GM19025 (cell line): ENCODE measurements at regions not wholly inside any gene's neighbourhood (a gene's known extent, or its start where the extent isn't known, plus 50 kb on each side); places are given as distances from the start of the nearest gene placed in this dataset.
"Not testable (repeated sequence)": the region's sequence is repeated elsewhere in the genome, so short reads cannot be mapped to it uniquely, and the experiment has no call there.

Experiments used
- ATAC-seq: cut with Tn5 transposase; IDR thresholded peaks from one replicate; pipeline ENCODE4 v1.9.1; 2021; ENCODE audit warnings: mild to moderate bottlenecking, low read depth, moderate library complexity; ENCODE audit not compliant: unreplicated experiment

DNA sequence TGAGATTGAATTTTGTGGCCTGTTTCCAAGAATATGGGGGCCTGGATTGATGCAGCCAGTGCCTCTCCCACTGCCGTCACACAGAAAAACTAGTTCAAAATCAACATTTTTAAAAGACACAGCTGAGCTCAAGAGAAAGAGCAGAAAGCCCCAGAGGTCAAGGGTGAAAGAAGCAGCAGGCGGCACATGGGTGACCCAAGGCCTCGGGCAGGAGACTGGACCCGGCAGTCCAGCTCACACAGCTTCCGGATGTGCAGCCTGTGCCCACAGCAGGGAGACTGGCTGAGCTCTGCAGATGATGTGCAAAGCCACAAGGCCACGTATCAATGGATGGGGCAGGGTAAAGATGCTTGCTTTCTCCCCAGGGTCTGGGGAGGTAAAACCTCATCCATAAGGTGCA is 50.4 kb upstream of the RNF32 start:
- ATAC-seq = no peak

DNA sequence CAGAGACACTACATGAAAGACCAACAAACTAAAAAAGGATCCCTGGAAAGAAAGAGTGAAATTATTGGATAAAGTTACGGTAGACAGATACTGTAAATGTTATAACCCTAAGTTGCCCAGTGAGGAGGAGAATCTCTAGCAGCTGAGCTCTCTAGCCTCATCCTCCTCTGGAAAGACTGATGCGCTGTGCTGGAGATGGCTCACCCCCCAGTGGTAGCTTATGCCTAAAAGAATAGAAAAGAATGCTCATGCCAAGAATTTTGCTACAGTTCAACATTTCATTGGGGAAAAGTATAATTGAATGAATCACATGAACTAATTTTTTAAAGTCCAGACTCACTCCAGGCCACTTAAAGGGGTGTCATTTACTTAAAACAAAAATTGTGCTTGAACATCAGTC is 50.8 kb upstream of the RNF32 start:
- no peak for ATAC-seq

DNA sequence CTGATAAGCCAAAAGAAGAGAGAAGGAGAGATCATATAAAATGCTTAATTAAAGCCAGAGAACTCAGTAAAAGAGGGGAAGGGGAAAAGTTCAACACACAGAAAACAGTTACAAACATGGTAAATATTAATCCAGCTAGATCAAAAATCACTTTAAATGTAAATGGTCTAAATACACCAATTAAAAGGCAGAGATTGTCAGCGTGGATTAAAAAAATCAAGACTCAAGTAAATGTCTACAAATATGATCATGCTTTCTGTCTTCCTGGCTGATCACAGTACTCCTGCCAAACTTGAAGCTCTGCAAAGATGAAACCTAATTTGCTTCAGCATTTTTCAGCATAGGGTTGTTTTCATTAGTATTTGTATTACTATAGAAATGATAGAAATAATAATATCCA is 54.6 kb upstream of the RNF32 start:
- no peak for ATAC-seq

DNA sequence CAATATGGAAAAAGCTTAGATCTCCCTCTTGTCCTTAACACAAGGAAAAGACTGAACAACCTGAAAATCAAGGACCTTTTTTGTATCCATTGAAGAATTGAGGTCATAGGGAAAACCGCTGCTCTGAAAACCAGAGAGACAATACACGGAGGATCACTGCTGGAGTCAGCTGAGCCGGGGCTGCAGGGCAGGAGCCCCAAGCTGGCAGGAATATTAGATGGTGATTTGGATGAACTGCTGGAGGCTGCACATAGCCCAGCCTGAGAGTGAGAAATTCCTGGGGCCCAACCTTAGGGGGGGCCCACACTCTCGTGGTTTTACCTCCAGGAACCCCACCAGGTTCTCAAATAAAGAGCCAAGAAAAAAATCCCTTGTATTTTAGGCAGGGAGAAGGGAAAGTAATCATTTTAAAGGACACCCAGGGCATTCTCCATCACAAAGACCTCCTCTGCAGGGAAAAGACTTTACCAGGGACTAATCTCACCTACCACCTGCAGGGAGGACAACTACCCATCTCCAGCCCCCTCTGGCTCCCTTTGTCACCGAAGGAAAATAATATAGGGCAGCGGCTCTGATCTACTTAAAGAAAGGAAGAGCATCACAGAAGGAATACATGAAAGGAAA is 55.4 kb upstream of the RNF32 start:
- no peak for ATAC-seq

DNA sequence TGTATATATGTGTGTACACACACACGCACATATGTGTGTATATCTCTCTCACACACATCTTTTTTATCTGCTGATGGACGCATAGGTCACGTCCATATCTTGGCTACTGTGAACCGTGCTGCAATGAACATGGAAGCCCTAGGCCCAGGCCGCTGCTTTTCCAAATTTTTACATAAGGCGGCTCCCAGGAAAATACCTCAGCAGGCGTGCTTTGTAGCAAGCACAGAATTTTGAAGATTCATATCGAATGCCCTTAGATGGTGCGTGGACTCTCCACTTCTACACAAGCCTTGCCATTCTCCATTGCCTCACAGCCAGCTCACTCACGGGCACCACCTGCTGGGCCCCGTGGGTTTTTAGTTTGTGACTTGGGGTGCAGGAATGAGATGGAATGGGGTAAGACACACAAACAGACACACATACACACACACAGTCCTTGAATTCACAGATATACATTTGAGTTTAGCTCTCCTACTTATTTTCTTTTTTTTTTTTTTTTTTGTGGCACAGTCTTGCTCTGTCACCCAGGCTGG is 57.9 kb upstream of the RNF32 start:
- no peak for ATAC-seq

DNA sequence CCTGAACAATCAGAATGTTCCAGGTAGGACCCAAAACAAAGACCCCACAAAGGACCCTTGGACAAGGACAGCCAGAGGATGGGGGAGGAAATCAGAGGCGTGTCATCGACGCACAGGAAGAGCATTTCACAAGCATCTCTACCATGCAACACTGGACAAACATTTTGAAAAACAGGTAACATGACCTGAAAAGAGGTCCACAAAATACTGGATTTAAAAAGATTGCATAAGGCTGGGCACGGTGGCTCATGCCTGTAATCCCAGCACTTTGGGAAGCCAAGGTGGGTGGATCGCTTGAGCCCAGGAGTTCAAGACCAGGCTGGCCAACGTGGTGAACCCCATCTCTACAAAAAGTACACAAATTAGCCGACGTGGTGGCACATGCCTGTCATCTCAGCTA is 60.5 kb upstream of the RNF32 start:
- no peak for ATAC-seq

DNA sequence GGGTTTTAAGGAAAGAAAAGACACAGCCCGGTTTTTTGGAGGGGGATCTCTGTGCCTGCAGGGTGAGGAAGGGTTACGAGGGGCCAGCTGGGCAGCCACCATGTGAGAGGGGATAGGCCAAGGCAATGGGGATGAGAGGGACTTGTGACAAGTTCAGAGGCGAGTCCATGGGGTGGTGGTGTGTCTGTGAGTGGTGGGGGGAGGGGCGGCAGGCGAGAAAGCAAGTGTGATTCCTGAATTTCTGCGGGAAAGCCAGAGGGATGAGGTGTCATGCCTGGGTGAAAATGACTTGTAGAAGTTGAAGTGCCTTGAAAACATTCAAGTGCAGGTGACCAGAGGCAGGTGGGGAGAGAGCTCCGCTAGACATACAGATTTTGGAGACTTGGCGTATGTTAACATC is 61.0 kb upstream of the RNF32 start:
- ATAC-seq = no peak

DNA sequence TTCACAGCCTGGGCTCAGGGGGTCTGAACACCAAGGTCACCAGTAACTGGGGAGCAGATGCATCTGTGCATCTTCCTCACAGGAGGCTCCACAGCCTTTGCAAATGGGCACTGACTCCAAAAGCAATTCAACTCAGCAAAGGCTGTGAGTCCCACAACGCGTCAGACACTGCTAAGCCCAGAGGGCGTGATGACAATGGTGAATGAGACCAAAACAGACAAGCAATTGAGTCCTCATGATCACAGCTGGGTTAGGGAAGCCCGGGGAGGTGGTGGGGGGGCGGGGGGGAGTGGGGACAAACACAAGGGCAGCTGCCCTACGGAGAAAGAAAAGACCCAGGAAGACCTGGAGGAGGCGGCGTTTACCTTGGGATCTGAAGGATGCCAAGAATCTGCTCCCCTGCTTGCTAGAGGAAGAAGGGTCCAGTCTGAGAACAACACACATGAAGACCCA is 61.6 kb upstream of the RNF32 start:
- ATAC-seq = no peak

DNA sequence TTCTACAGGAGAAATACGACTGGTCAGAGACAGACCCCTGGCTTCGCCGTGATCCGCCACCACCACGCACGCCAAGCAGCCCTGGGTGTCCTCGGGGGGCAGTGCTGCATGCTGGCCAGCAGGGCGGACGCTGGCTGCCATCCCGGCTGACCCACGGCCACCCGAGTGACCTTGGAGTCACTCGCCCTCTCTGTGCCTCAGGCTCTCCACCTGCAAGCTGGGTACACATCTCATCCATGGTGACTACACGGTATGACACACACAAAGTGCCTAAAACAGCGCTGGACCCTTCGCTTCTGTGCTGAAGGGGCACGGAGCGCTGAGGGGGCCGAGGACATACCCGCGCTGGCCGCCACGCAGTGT is 62.0 kb upstream of the RNF32 start:
- ATAC-seq = no peak

DNA sequence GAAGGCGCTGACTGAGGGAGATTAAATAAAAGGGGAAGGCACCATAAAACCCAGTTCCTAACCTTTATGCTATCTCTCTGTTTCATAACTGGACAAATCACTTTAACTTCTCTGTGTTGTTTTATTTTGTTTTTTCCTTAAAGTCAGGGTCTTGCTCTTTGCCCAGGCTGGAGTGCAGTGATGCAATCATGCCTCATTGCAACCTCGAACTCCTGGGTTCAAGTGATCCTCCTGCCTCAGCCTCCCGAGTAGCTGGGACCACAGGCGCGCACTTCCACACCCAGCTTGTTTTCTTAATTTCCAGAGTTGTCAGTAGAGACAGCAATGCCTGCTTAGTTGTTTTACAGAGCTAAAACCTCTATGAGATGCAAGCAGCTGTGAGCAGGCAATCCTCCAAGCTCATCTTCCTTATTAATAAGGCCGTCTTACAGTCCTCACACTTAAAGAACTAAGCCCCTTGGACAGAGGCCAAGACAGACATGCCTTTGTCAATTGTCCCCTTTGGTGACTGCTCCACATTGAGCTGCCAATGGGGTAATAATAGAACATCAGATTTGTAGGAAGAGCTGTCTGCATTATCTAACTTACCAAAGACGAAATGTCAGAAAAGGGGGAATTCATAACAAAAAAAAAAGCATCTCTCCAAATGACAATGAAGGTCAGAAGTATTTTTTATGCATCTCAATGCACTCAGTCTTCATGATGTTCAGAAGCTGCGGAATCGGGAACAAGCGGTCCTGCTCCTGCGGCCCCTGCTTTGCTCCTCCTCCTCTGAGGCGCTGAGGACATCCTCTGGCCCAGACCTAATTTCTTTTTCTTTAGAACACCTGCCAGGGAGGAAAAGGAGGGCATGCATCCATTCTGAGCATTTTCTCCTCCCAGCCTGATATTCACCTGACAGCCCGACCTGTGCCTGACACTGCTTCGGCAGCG is 62.7 kb upstream of the RNF32 start:
- ATAC-seq = no peak

DNA sequence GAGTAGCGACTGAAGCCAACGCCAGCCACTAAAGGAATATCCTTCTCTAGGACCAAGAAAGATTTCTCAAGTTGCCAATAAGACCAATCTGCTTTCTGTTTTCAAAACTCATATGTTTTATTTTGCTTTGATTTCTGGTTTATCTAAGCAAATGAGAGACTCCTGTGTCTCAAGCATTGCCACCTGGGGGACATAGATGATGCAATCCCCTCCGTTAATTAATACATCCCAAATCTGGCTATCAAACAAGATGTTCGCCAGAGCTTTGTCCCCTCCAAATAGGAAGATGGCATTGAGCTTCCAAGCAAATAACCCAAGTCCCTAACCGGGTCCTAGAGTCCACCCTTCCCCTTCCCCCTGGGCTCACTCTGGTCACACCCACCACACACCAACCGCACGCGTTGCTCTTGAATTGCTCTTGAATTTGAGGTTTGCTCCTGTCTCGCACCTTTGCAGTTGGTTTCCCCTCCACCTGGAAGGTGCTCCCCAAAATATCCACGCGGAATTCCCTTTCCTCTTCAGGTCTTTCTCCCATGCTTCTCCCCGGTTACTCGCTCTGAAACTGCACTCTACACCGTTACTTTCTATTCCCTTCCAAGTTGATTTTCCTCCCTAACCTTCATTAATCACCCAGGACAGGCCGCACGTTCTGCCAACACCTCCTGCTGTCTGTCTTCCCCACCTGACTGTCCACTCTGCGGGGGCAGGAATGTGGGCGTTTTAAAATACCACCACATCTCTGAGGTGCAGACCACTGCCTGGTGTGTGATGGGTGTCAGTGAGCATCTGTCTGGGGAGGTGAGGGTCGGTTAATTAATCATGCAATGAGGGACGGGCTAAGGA is 64.1 kb upstream of the RNF32 start:
- no peak for ATAC-seq

DNA sequence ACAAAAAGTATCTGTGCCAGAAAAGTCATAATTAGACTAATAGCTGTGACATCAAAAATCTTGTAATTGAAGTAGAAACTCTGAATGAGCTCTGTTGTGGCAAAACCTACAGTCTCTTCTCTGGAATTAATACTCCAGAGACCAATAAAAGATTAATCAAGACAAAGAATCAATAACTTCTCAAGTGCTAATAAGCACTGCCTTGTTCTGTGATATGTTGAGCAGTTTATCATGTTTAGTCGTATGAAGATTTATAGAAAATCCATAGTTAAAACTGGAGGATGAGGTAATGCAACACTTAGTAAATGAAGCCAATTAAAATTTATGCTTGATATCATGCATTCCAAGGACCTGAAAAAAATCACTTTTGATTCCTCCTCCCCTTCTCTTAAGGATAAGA is 72.3 kb upstream of the RNF32 start:
- ATAC-seq = no peak

DNA sequence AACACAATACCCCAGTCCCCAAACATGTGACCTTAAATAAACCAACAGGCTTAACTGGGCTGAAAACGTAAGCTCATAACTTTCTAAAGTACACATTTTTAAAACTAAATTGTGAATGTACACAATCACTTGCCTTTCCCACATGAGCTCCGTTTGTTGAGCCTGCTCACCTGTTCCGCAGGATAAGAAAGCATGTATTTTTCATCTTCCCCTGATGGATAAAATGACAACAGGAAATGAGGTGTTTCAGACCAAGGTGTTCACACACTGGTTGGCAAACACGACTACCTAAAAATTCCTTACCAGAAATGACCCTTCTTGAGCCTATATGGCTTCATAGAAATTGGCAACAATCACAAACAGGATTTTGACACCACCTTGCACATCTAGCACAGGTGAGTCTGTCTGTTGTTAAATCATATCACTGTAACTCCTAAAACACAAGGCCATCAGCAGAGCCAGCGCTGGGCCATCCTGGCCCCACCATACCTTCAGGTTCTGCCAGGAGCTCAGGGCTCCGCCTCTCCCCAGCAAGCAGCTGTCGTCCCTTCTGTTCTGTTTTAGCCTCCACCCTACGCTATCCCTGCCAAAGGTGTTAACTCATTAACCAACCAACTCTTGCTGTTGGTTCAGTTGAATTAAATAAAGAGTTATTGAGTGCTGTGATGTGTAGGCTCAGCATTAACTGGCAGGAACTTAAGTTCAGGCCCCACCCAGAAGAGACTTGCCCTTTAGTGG is 73.6 kb upstream of the RNF32 start:
- no peak for ATAC-seq

DNA sequence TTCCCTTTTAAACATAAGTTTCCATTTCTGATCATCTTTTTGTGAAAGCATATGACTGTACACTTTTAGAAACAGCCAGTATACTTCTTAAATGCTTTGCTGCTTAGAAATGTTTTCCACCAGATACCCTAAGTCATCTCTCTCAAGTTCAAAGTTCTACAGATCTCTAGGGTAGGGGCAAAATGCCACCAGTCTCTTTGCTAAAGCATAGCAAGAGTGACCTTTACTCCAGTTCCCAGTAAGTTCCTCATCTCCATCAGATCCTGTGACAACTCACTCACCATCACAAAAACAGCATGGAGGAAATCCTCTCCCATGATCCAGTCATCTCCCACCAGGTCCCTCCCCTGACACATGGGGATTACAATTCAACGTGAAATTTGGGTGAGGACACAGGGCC is 75.6 kb upstream of the RNF32 start:
- ATAC-seq = not testable (repeated sequence)

DNA sequence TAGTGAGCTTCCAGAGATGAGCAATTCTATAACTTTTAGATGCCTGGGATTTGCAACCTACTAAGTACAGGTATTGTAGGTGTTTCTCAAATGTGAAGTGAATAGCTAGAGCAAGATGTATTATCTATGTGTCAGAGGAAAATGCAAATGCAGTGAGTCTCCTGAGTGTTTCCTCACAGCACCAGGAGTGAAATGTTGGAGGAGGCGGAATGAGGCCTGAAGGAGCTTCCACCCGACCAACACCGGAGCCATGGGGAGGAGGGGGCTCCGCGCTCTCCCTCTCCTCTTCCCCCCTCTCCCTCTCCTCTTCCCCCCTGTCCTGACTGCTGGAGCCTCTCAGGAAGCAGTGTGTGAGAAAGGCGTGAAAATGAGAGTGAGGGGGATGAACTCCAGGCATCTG is 79.9 kb upstream of the RNF32 start:
- no peak for ATAC-seq

DNA sequence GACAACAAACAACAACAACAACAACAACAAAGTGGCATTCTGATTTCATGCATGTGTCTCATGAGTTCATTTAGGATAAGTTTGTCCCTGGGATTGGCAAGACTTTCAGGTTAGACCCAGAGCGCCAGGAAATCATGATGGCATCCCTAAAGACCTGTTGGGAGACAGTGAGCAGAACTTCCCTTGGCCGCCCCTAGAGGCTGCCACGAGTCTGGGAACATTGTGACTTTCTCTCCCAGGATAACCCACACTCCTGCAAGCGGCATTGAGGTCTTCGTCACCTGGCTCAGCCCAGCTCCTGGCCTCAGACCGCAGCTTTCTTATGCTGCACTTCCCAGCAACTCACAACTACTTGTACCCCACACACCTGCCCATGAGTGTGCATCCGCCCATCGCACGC is 80.5 kb upstream of the RNF32 start:
- no peak for ATAC-seq

DNA sequence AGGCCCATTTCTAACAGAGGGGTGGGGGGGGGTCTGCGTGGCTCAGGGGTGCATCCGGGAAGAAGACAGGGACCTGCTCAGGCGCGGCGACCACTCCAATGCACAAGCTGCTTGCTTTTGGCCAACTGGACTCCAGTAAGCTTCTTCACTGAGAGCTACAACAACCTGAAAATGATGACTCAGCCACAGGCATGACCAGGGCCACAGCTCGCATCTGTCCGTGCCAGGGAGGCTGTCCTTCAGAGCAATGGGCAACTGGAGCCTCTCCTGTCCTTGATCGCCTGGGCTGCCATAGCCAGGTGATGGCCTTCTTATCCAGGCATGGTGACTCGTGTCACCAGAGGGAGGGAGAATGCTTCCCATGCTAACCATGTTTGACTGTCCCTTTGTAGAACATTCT is 81.6 kb upstream of the RNF32 start:
- no peak for ATAC-seq

DNA sequence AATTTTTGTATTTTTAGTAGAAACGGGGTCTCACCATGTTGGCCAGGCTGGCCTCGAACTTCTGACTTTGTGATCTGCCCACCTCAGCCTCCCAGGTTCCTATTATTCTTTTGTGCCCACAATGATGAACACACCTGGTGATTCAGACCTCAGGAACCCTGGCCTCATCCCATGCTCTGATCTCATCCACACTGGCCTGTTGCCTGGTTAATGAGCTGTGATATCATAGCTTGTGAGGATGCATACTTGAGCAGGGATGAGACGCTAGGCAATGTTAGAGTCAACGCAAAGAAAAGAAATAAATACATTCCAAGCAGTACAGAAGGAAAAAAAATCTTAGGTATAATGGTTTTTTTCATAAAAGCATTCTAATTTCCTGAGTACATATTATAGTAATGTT is 82.4 kb upstream of the RNF32 start:
- ATAC-seq = no peak

DNA sequence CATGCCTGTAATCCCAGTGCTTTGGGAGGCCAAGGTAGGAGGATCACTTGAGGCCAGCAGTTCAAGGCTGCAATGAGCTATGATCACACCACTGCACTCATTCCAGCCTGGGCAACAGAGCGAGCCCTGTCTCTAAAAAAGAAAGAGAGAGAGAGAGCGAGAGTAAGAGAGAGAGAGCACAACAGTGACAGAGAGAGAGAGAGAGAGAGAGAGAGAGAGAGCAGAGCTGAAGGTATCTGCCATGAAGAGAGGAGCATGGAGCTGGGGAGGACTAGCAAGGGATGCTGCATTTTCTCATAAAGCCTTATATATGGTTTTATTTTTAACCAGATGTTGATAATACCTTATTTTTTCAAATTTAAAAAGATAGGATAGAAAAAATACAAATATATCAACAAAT is 84.5 kb upstream of the RNF32 start:
- no peak for ATAC-seq

DNA sequence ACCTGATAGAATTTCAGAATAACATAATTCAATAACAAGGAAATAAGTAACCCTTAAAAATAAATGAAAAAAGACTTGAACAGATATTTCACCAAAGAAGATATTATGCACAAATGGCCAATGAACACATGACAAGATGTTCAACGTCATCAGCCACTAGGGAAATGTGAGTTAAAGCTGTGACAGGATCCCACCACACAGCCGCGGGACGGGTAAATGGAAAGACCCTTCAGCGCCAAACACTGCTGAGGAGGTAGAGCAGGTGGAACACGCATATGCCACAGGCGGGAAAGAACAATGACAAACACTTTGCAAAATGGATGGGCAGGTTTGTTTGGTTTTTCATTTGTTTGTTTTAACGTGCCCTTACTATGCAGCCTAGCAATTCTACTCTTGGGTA is 86.1 kb upstream of the RNF32 start:
- no peak for ATAC-seq
